SK-N-SH treated with all-trans-retinoic acid at 6 μM for 48 hours (cell line): ENCODE measurements at regions not wholly inside any gene's neighbourhood (a gene's known extent, or its start where the extent isn't known, plus 50 kb on each side); places are given as distances from the start of the nearest gene placed in this dataset.

Experiments
- ATAC-seq: fragments of 200-7000 bp; cut with Tn5 transposase; 3 replicates; pipeline ENCODE4 v1.9.1; 2020; ENCODE audit warnings: mild to moderate bottlenecking, moderate library complexity
- ARNTL ChIP-seq: fragments of 450-650 bp; formaldehyde crosslinking; IDR thresholded peaks from 2 replicates; pipeline ENCODE4 v1.5.0; 2020; ENCODE audit warnings: low read depth, mild to moderate bottlenecking, moderate library complexity, borderline replicate concordance
- BACH2 ChIP-seq: fragments of 250-450 bp; sonication (Bioruptor Pico); IDR thresholded peaks from 2 replicates; pipeline ENCODE4 v1.9.0; 2021; ENCODE audit warnings: mild to moderate bottlenecking, borderline replicate concordance
- CSDC2 ChIP-seq: fragments of 250-450 bp; sonication (Bioruptor Pico); IDR thresholded peaks from 2 replicates; pipeline ENCODE4 v1.5.0; 2020; ENCODE audit warnings: mild to moderate bottlenecking, moderate library complexity
- ISL1 ChIP-seq: fragments of 250-450 bp; sonication (Bioruptor Pico); IDR thresholded peaks from 2 replicates; pipeline ENCODE4 v2.1.2; 2022; ENCODE audit warnings: mild to moderate bottlenecking, moderate library complexity
- OSR1 ChIP-seq: fragments of 250-450 bp; sonication (Bioruptor Pico); IDR thresholded peaks from 2 replicates; pipeline ENCODE4 v1.8.0; 2022; ENCODE audit warnings: moderate library complexity, mild to moderate bottlenecking, inconsistent platforms
- PPARA ChIP-seq: fragments of 250-450 bp; sonication (Bioruptor Pico); IDR thresholded peaks from 2 replicates; pipeline ENCODE4 v1.5.0; 2020; ENCODE audit warnings: mild to moderate bottlenecking, borderline replicate concordance
- RARB ChIP-seq: fragments of 250-450 bp; sonication (Bioruptor Pico); IDR thresholded peaks from 2 replicates; pipeline ENCODE4 v1.8.0; 2021; ENCODE audit warnings: mild to moderate bottlenecking, moderate library complexity
- SNAI2 ChIP-seq: fragments of 250-450 bp; sonication (Bioruptor Pico); IDR thresholded peaks from 2 replicates; pipeline ENCODE4 v1.5.0; 2020; ENCODE audit warnings: mild to moderate bottlenecking, moderate library complexity
- TOX ChIP-seq: fragments of 250-450 bp; sonication (Bioruptor Pico); IDR thresholded peaks from 2 replicates; pipeline ENCODE4 v1.8.0; 2021; ENCODE audit warnings: mild to moderate bottlenecking, moderate library complexity, borderline replicate concordance
- ZC3H10 ChIP-seq: fragments of 250-450 bp; sonication (Bioruptor Pico); IDR thresholded peaks from 2 replicates; pipeline ENCODE4 v1.5.1; 2021; ENCODE audit warnings: mild to moderate bottlenecking, moderate library complexity
- ZFP3 ChIP-seq: fragments of 250-450 bp; sonication (Bioruptor Pico); IDR thresholded peaks from 2 replicates; pipeline ENCODE4 v1.5.0; 2020; ENCODE audit warnings: mild to moderate bottlenecking, moderate library complexity
- ZFP30 ChIP-seq: fragments of 450-650 bp; formaldehyde crosslinking; IDR thresholded peaks from 2 replicates; pipeline ENCODE4 v1.5.0; 2022; ENCODE audit warnings: mild to moderate bottlenecking, moderate library complexity
- ZNF70 ChIP-seq: fragments of 450-650 bp; formaldehyde crosslinking; IDR thresholded peaks from 2 replicates; pipeline ENCODE4 v1.5.0; 2020; ENCODE audit warnings: mild to moderate bottlenecking, moderate library complexity
- TF ChIP-seq, protein P1 (sequence below): fragments of 250-450 bp; sonication (Bioruptor Pico); IDR thresholded peaks from 2 replicates; pipeline ENCODE4 v1.5.1; 2021; ENCODE audit warnings: mild to moderate bottlenecking, moderate library complexity
- TF ChIP-seq, protein P2 (sequence below): fragments of 250-450 bp; sonication (Bioruptor Pico); IDR thresholded peaks from 2 replicates; pipeline ENCODE4 v1.8.0; 2021; ENCODE audit warnings: low read depth, mild to moderate bottlenecking, moderate library complexity, borderline replicate concordance
- TF ChIP-seq, protein P3 (sequence below): fragments of 250-450 bp; sonication (Bioruptor Pico); IDR thresholded peaks from 2 replicates; pipeline ENCODE4 v1.8.0; 2020; ENCODE audit warnings: mild to moderate bottlenecking, moderate library complexity, borderline replicate concordance
- TF ChIP-seq, protein P4 (sequence below): fragments of 250-450 bp; sonication (Bioruptor Pico); IDR thresholded peaks from 2 replicates; pipeline ENCODE4 v1.5.0; 2020; ENCODE audit warnings: mild to moderate bottlenecking, moderate library complexity
- TF ChIP-seq, protein P5 (sequence below): fragments of 250-450 bp; sonication (Bioruptor Pico); IDR thresholded peaks from 2 replicates; pipeline ENCODE4 v1.5.1; 2020; ENCODE audit warnings: low read depth, mild to moderate bottlenecking, moderate library complexity

DNA sequence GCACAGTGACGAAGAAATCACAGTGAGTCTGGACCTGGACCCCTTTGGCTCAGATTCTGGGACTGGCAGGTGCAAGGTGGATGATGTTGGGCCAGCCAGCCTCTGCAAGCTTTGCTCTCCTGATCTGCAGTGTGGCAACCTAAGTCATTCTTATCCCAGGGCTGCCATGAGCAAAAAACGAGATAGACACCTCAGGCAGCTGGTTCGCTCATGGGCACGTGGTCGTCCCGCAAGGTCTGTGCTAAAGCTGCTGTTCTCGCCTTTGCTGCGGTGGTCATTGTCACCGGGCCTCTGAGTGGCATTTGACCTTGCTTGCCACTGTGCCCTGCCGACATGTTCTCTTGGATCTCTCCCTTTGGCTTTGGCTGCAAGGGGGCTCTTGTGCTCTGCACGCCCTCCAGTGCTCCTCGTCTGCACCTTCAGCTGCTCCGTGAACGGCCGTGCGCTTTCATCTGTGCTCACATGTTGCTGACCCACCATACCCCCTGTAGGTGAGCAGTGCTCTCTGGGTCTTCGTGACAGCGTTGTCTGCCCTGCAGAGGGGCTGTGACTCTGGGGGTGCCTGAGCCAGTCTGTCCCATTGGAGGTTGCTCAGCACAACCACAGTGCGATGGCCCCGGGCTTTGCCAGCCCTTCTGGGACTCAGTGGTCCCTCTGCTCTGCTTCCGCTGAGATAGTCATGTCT, 317.0 kb downstream of the GLRX3 start:
- TF ChIP-seq, protein P1, sequence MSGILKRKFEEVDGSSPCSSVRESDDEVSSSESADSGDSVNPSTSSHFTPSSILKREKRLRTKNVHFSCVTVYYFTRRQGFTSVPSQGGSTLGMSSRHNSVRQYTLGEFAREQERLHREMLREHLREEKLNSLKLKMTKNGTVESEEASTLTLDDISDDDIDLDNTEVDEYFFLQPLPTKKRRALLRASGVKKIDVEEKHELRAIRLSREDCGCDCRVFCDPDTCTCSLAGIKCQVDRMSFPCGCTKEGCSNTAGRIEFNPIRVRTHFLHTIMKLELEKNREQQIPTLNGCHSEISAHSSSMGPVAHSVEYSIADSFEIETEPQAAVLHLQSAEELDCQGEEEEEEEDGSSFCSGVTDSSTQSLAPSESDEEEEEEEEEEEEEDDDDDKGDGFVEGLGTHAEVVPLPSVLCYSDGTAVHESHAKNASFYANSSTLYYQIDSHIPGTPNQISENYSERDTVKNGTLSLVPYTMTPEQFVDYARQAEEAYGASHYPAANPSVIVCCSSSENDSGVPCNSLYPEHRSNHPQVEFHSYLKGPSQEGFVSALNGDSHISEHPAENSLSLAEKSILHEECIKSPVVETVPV (CRISPR knock-in tag), result no peak
- TF ChIP-seq, protein P2, sequence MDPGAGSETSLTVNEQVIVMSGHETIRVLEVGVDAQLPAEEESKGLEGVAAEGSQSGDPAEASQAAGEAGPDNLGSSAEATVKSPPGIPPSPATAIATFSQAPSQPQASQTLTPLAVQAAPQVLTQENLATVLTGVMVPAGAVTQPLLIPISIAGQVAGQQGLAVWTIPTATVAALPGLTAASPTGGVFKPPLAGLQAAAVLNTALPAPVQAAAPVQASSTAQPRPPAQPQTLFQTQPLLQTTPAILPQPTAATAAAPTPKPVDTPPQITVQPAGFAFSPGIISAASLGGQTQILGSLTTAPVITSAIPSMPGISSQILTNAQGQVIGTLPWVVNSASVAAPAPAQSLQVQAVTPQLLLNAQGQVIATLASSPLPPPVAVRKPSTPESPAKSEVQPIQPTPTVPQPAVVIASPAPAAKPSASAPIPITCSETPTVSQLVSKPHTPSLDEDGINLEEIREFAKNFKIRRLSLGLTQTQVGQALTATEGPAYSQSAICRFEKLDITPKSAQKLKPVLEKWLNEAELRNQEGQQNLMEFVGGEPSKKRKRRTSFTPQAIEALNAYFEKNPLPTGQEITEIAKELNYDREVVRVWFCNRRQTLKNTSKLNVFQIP (CRISPR knock-in tag), result no peak
- TF ChIP-seq ZFP3 (CRISPR knock-in tag), result no peak
- no peak for ATAC-seq

DNA sequence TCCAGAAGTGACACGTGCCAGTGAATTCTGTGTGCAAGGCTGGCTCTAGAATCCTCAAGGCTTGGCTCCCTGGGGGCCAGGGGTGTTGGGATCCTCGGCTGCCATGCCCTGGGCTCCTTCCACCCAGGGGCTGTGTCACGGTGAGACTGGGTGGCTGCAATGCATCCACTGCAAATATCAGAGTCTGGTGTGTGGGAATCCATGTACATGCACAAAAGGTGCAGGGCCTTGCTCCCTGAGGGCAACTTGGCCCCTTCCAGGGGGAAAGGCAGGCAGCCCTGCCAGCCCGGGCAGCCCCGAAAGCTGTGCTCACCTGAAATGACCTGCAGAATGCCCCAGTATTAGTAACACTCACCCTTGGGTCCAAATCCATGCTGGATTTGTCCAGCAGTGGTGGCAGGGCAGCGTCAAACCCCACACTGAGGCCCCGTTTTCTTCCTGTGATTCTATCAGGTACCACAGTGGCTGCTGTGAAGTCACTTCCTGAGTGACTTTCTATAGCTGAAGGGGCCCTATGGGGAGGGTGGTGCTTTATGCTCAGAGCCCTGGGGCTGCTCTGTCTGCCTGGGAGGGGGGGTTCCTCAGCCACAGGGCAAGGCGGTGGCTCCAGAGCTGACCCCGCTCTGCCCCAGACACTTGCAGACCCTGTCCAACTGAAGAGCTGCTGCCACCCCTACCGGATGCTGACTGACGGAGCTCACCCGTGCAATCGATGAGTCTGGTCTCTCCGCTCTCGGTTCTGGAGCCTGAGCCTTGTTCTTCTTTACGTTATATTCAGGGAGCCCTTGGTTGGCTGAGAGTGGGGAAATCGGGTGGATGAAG, 317.7 kb downstream of the GLRX3 start:
- ATAC-seq, result no peak
- no peak for TF ChIP-seq PPARA (CRISPR knock-in tag)
- TF ChIP-seq, protein P3, sequence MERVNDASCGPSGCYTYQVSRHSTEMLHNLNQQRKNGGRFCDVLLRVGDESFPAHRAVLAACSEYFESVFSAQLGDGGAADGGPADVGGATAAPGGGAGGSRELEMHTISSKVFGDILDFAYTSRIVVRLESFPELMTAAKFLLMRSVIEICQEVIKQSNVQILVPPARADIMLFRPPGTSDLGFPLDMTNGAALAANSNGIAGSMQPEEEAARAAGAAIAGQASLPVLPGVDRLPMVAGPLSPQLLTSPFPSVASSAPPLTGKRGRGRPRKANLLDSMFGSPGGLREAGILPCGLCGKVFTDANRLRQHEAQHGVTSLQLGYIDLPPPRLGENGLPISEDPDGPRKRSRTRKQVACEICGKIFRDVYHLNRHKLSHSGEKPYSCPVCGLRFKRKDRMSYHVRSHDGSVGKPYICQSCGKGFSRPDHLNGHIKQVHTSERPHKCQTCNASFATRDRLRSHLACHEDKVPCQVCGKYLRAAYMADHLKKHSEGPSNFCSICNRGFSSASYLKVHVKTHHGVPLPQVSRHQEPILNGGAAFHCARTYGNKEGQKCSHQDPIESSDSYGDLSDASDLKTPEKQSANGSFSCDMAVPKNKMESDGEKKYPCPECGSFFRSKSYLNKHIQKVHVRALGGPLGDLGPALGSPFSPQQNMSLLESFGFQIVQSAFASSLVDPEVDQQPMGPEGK (CRISPR knock-in tag), result no peak
- TF ChIP-seq, protein P4, sequence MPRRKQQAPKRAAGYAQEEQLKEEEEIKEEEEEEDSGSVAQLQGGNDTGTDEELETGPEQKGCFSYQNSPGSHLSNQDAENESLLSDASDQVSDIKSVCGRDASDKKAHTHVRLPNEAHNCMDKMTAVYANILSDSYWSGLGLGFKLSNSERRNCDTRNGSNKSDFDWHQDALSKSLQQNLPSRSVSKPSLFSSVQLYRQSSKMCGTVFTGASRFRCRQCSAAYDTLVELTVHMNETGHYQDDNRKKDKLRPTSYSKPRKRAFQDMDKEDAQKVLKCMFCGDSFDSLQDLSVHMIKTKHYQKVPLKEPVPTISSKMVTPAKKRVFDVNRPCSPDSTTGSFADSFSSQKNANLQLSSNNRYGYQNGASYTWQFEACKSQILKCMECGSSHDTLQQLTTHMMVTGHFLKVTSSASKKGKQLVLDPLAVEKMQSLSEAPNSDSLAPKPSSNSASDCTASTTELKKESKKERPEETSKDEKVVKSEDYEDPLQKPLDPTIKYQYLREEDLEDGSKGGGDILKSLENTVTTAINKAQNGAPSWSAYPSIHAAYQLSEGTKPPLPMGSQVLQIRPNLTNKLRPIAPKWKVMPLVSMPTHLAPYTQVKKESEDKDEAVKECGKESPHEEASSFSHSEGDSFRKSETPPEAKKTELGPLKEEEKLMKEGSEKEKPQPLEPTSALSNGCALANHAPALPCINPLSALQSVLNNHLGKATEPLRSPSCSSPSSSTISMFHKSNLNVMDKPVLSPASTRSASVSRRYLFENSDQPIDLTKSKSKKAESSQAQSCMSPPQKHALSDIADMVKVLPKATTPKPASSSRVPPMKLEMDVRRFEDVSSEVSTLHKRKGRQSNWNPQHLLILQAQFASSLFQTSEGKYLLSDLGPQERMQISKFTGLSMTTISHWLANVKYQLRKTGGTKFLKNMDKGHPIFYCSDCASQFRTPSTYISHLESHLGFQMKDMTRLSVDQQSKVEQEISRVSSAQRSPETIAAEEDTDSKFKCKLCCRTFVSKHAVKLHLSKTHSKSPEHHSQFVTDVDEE (CRISPR knock-in tag), result no peak
- no peak for TF ChIP-seq OSR1 (CRISPR knock-in tag)
- no peak for TF ChIP-seq ZC3H10
- TF ChIP-seq SNAI2, result no peak
- TF ChIP-seq, protein P2 (CRISPR knock-in tag), result no peak
- no peak for TF ChIP-seq ZNF70

DNA sequence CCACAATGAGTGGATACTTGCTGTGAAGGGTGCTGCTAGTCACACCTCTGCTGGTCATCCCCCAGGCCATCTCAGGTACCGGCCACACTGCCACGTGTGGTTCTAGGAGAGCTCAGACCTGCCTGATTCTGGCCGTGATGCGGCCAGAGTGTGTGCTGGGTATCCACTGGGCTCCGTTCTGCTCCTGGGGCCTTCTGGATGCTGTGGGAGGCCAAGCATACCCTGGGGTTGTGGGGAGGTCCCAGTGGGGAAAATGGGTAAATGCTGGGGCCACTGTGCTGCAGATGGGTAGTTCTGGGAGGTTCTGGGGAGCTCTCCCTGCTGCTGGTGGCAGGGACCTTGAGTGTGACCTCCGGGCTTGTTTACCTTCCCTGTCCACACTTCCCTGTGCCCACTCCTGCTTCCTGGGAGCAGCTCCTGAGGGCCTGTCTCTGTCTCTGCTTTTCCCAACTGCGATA, 318.4 kb downstream of the GLRX3 start:
- TF ChIP-seq CSDC2 (no peak), PPARA (CRISPR knock-in tag) (no peak), ZNF70 (no peak), ISL1 (CRISPR knock-in tag) (no peak), ZFP30 (CRISPR knock-in tag) (no peak), RARB (no peak), SNAI2 (no peak), TOX (CRISPR knock-in tag) (no peak), ARNTL (CRISPR knock-in tag) (no peak), BACH2 (CRISPR knock-in tag) (no peak), ZFP3 (CRISPR knock-in tag) (no peak)
- TF ChIP-seq, protein P5, sequence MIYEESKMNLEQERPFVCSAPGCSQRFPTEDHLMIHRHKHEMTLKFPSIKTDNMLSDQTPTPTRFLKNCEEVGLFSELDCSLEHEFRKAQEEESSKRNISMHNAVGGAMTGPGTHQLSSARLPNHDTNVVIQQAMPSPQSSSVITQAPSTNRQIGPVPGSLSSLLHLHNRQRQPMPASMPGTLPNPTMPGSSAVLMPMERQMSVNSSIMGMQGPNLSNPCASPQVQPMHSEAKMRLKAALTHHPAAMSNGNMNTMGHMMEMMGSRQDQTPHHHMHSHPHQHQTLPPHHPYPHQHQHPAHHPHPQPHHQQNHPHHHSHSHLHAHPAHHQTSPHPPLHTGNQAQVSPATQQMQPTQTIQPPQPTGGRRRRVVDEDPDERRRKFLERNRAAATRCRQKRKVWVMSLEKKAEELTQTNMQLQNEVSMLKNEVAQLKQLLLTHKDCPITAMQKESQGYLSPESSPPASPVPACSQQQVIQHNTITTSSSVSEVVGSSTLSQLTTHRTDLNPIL (CRISPR knock-in tag), result no peak
- TF ChIP-seq, protein P3 (CRISPR knock-in tag), result no peak
- TF ChIP-seq, protein P2 (CRISPR knock-in tag), result no peak
- TF ChIP-seq, all 23 proteins: peak for 0
- ATAC-seq, result no peak
